ENCODE measurements at regions not wholly inside any gene's neighbourhood (a gene's known extent, or its start where the extent isn't known, plus 50 kb on each side); places are given as distances from the start of the nearest gene placed in this dataset.
A peak's percentile ranks its signal among the peaks of the same experiment; 100 is the strongest.

- Histone ChIP-seq H3K4me3 (no peak overlapping the region), H3K4me1 (peaks cover 9% of the 10 kb centered on the region), H3K36me3 (no peaks in the 10 kb centered on the region), H3K27me3 (peaks cover 26% of the 10 kb centered on the region), H3K27ac (no peak overlapping the region), H3K9me3 (no peaks in the 10 kb centered on the region)
- TF ChIP-seq CTCF (IDR thresholded peaks at IDR 0.05) (no peak), POLR2A (IDR thresholded peaks at IDR 0.05) (no peak), EP300 (IDR thresholded peaks at IDR 0.05) (no peak), POLR2AphosphoS5 (IDR thresholded peaks at IDR 0.05) (no peak)
- 81% methylated on average over 4 of the region's 9 CpGs for WGBS
- DNase-seq (ENCODE audit: low spot score in 2 of 2), result peak; percentile 60 to 70
These were observed 84.9 kb upstream of the DIO3 start for GRCh38 chr14:101476258-101476915.

DNA sequence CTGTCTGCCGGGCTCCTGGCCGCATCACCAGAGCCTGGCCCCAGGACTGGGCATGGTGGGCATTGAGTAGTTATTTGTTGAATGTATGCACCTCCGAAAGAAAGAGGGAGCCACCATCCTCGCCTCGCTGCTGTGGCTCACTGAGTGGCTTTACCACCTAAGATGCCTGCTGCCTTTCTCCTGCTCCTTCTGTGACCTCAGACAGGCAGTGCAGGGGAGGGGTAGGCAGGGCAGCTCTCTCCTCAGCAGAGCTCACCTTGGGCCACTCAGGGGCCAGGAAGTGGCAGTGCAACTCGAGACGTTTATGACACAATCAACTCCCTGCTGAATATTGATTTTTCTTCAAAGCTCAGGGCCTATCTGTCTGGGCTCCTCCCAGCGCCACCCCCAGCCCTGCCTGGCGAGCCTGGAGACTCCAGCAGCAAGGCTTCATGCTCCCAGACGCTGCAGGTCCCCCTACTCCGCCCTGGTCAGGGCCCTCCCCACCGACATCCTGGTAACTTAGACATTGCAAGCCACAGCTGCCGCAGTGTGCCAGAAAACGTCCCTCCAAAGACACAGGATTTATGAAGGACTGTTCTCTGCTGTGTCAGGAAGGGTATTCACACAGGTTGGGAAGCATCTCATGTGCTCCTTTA is 84.3 kb upstream of the DIO3 start:
- H3K4me1 ChIP-seq, result peaks cover 9% of the 10 kb centered on the region
- H3K36me3 ChIP-seq, result no peaks in the 10 kb centered on the region
- WGBS, result 81% methylated on average over 8 of the region's 14 CpGs
- no peaks in the 10 kb centered on the region for H3K9me3 ChIP-seq
- TF ChIP-seq POLR2AphosphoS5 (IDR thresholded peaks at IDR 0.05), result no peak
- no peak overlapping the region for H3K27ac ChIP-seq
- DNase-seq (ENCODE audit: low spot score in 2 of 2), result peak; percentile 44 to 66
- peaks cover 31% of the 10 kb centered on the region for H3K27me3 ChIP-seq
- H3K4me3 ChIP-seq, result no peak overlapping the region

GRCh38 chr14:101477648-101478047 is 83.6 kb upstream of the DIO3 start:
- Histone ChIP-seq H3K27ac (no peak overlapping the region), H3K9me3 (no peaks in the 10 kb centered on the region), H3K36me3 (no peaks in the 10 kb centered on the region), H3K4me1 (peaks cover 9% of the 10 kb centered on the region), H3K27me3 (peaks cover 31% of the 10 kb centered on the region), H3K4me3 (no peak overlapping the region)
- 76% methylated on average over 5 of the region's 5 CpGs for WGBS
- DNase-seq (ENCODE audit: low spot score in 2 of 2), result no peak
- TF ChIP-seq CTCF (IDR thresholded peaks at IDR 0.05), result no peak
- no peak for TF ChIP-seq EP300 (IDR thresholded peaks at IDR 0.05)
- TF ChIP-seq POLR2A (IDR thresholded peaks at IDR 0.05), result no peak
- no peak for TF ChIP-seq POLR2AphosphoS5 (IDR thresholded peaks at IDR 0.05)

DNA sequence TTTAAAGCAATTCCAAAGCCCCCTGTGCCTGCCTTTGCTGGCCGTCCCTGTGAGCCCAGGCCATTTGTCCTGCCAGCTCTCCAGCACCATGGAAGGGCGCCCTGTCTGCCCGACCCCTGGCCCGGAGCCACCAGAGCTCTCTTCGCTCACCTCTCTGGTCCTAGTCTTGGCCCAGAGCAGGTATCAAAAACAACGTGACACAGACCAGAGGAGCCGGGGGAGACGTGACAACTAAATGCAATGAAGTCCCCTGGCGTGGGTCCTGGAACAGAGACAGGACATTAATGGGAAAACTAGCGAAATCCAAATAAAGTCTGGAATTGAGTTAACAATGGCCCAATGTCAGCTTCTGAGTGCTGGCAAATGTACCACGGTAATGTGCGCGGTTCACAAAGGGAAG is 83.2 kb upstream of the DIO3 start:
- no peaks in the 10 kb centered on the region for H3K9me3 ChIP-seq
- peak; percentile 40 to 50 for DNase-seq (ENCODE audit: low spot score in 2 of 2)
- H3K4me1 ChIP-seq, result peaks cover 9% of the 10 kb centered on the region
- WGBS, result 88% methylated on average over 13 of the region's 13 CpGs
- TF ChIP-seq POLR2A (IDR thresholded peaks at IDR 0.05) (no peak), CTCF (IDR thresholded peaks at IDR 0.05) (no peak)
- H3K36me3 ChIP-seq, result no peaks in the 10 kb centered on the region
- no peak overlapping the region for H3K27ac ChIP-seq
- H3K27me3 ChIP-seq, result peaks cover 31% of the 10 kb centered on the region
- no peak overlapping the region for H3K4me3 ChIP-seq

GRCh38 chr14:101478796-101479410 is 82.4 kb upstream of the DIO3 start:
- peaks cover 9% of the 10 kb centered on the region for H3K4me1 ChIP-seq
- 96% methylated on average over 12 of the region's 13 CpGs for WGBS

More at GRCh38 chr14:101478796-101479410, 82.4 kb upstream of the DIO3 start:
- TF ChIP-seq POLR2AphosphoS5 (IDR thresholded peaks at IDR 0.05) (no peak), CTCF (IDR thresholded peaks at IDR 0.05) (no peak), EP300 (IDR thresholded peaks at IDR 0.05) (no peak), POLR2A (IDR thresholded peaks at IDR 0.05) (no peak)
- Histone ChIP-seq H3K36me3 (no peaks in the 10 kb centered on the region), H3K9me3 (no peaks in the 10 kb centered on the region), H3K27me3 (peaks cover 31% of the 10 kb centered on the region), H3K4me3 (no peak overlapping the region), H3K27ac (no peak overlapping the region)
- peak in 1 of 2 donors; percentile 49 for DNase-seq (ENCODE audit: low spot score in 2 of 2)

Data from suprapubic skin (tissue), 4 donors.